Epithelial cell of prostate (primary cell): ENCODE measurements at regions not wholly inside any gene's neighbourhood (a gene's known extent, or its start where the extent isn't known, plus 50 kb on each side); places are given as distances from the start of the nearest gene placed in this dataset.
"Not testable (repeated sequence)": the region's sequence is repeated elsewhere in the genome, so short reads cannot be mapped to it uniquely, and the experiment has no call there.

Experiments
- DNase-seq: peaks from one replicate; pipeline ENCODE4 v3.0.0-alpha.2; 2011; ENCODE audit warnings: low read depth, low spot score
- H3K27ac ChIP-seq: fragments of 450-650 bp; 2 replicates; pipeline ENCODE4 v1.5.1; 2017; ENCODE audit warnings: mild to moderate bottlenecking

- H3K27ac ChIP-seq, result no peak overlapping the region
- DNase-seq, result no peak
Measured at GRCh38 chr9:111276431-111277128, 53.4 kb downstream of the OR2K2 start.

- no peak overlapping the region for H3K27ac ChIP-seq
- no peak for DNase-seq
Measured at GRCh38 chr9:111274737-111275136, 55.3 kb downstream of the OR2K2 start.

- no peak for DNase-seq
- no peak overlapping the region for H3K27ac ChIP-seq
Measured at GRCh38 chr9:111272581-111272980, 57.4 kb downstream of the OR2K2 start.

- DNase-seq, result no peak
- no peak overlapping the region for H3K27ac ChIP-seq
Measured at GRCh38 chr9:111271481-111272080, 58.4 kb downstream of the OR2K2 start.

GRCh38 chr9:111271047-111271446, 59.0 kb downstream of the OR2K2 start:
- H3K27ac ChIP-seq, result no peak overlapping the region
- DNase-seq, result no peak

- not testable (repeated sequence) for H3K27ac ChIP-seq, DNase-seq
Measured at GRCh38 chr9:111266024-111266423, 64.0 kb downstream of the OR2K2 start.

- H3K27ac ChIP-seq, result no peak overlapping the region
- no peak for DNase-seq
Measured at GRCh38 chr9:111263116-111263515, 66.9 kb downstream of the OR2K2 start.

GRCh38 chr9:111258875-111259271, 71.2 kb downstream of the OR2K2 start:
- no peak for DNase-seq
- no peak overlapping the region for H3K27ac ChIP-seq

- no peak overlapping the region for H3K27ac ChIP-seq
Measured at GRCh38 chr9:111258209-111258874, 71.7 kb downstream of the OR2K2 start.

GRCh38 chr9:111253742-111254437, 76.1 kb downstream of the OR2K2 start:
- no peak overlapping the region for H3K27ac ChIP-seq
- DNase-seq, result no peak

More at GRCh38 chr9:111258209-111258874, 71.7 kb downstream of the OR2K2 start:
- no peak for DNase-seq

- no peak for DNase-seq
- no peak overlapping the region for H3K27ac ChIP-seq
Measured at GRCh38 chr9:111250875-111251842, 78.9 kb downstream of the OR2K2 start.

GRCh38 chr9:111237447-111237846, 92.6 kb downstream of the OR2K2 start:
- DNase-seq, result no peak
- H3K27ac ChIP-seq, result no peak overlapping the region

- no peak overlapping the region for H3K27ac ChIP-seq
- DNase-seq, result no peak
Measured at GRCh38 chr9:111236332-111236731, 93.7 kb downstream of the OR2K2 start.

GRCh38 chr9:111233963-111234362, 96.1 kb downstream of the OR2K2 start:
- H3K27ac ChIP-seq, result no peak overlapping the region
- DNase-seq, result no peak

- no peak overlapping the region for H3K27ac ChIP-seq
- no peak for DNase-seq
Measured at GRCh38 chr9:111232997-111233790, 96.8 kb downstream of the OR2K2 start.

GRCh38 chr9:111231801-111232580, 98.0 kb downstream of the OR2K2 start:
- DNase-seq, result no peak
- H3K27ac ChIP-seq, result no peak overlapping the region

- no peak for DNase-seq
Measured at GRCh38 chr9:111222757-111223156, 107.3 kb downstream of the OR2K2 start.

GRCh38 chr9:111212874-111213273, 117.2 kb downstream of the OR2K2 start:
- DNase-seq, result no peak
- no peak overlapping the region for H3K27ac ChIP-seq

More at GRCh38 chr9:111222757-111223156, 107.3 kb downstream of the OR2K2 start:
- no peak overlapping the region for H3K27ac ChIP-seq
